ENCODE measurements at regions not wholly inside any gene's neighbourhood (a gene's known extent, or its start where the extent isn't known, plus 50 kb on each side); places are given as distances from the start of the nearest gene placed in this dataset.
"Not testable (repeated sequence)": the region's sequence is repeated elsewhere in the genome, so short reads cannot be mapped to it uniquely, and the experiment has no call there.

GRCh38 chr2:146587291-146587713 is 1257.5 kb upstream of the ACVR2A start:
- no peak for DNase-seq (ENCODE audit: low read depth)

GRCh38 chr2:146584316-146584715 is 1260.5 kb upstream of the ACVR2A start:
- DNase-seq (ENCODE audit: low read depth): no peak

- peak; percentile 65 for DNase-seq (ENCODE audit: low read depth)
These were observed 1265.5 kb upstream of the ACVR2A start for GRCh38 chr2:146579147-146579930.

- no peak for DNase-seq (ENCODE audit: low read depth)
These were observed 1268.3 kb upstream of the ACVR2A start for GRCh38 chr2:146576339-146577111.

- no peak for DNase-seq (ENCODE audit: low read depth)
These were observed 1272.2 kb upstream of the ACVR2A start for GRCh38 chr2:146572598-146572997.

- no peak for DNase-seq (ENCODE audit: low read depth)
These were observed 1282.8 kb upstream of the ACVR2A start for GRCh38 chr2:146561996-146562395.

- no peak for DNase-seq (ENCODE audit: low read depth)
These were observed 1297.6 kb upstream of the ACVR2A start for GRCh38 chr2:146547236-146547635.

- no peak for DNase-seq (ENCODE audit: low read depth)
These were observed 1300.1 kb upstream of the ACVR2A start for GRCh38 chr2:146544701-146545100.

- DNase-seq (ENCODE audit: low read depth): no peak
These were observed 1302.9 kb upstream of the ACVR2A start for GRCh38 chr2:146541896-146542295.

GRCh38 chr2:146540271-146540932 is 1304.4 kb upstream of the ACVR2A start:
- DNase-seq (ENCODE audit: low read depth): no peak

GRCh38 chr2:146539739-146540138 is 1305.1 kb upstream of the ACVR2A start:
- DNase-seq (ENCODE audit: low read depth): not testable (repeated sequence)

GRCh38 chr2:146537477-146537876 is 1307.4 kb upstream of the ACVR2A start:
- DNase-seq (ENCODE audit: low read depth): no peak

- no peak for DNase-seq (ENCODE audit: low read depth)
These were observed 1312.2 kb upstream of the ACVR2A start for GRCh38 chr2:146532509-146533147.

- no peak for DNase-seq (ENCODE audit: low read depth)
These were observed 1312.8 kb upstream of the ACVR2A start for GRCh38 chr2:146532009-146532408.

GRCh38 chr2:146530886-146531285 is 1313.9 kb upstream of the ACVR2A start:
- no peak for DNase-seq (ENCODE audit: low read depth)

- no peak for DNase-seq (ENCODE audit: low read depth)
These were observed 1317.7 kb upstream of the ACVR2A start for GRCh38 chr2:146527166-146527565.

GRCh38 chr2:146523196-146523595 is 1321.6 kb upstream of the ACVR2A start:
- no peak for DNase-seq (ENCODE audit: low read depth)

GRCh38 chr2:146506851-146507250 is 1338.0 kb upstream of the ACVR2A start:
- no peak for DNase-seq (ENCODE audit: low read depth)

- no peak for DNase-seq (ENCODE audit: low read depth)
These were observed 1341.5 kb upstream of the ACVR2A start for GRCh38 chr2:146503366-146503765.

GRCh38 chr2:146496248-146496647 is 1348.6 kb upstream of the ACVR2A start:
- DNase-seq (ENCODE audit: low read depth): no peak

GRCh38 chr2:146489386-146489785 is 1355.4 kb upstream of the ACVR2A start:
- peak; percentile 5 for DNase-seq (ENCODE audit: low read depth)

- peak; percentile 44 for DNase-seq (ENCODE audit: low read depth)
These were observed 1363.2 kb upstream of the ACVR2A start for GRCh38 chr2:146481629-146482028.
